CD8-positive, alpha-beta memory T cell (primary cell): ENCODE measurements at regions not wholly inside any gene's neighbourhood (a gene's known extent, or its start where the extent isn't known, plus 50 kb on each side); places are given as distances from the start of the nearest gene placed in this dataset.
"Not testable (repeated sequence)": the region's sequence is repeated elsewhere in the genome, so short reads cannot be mapped to it uniquely, and the experiment has no call there.

Experiments used
- CTCF ChIA-PET: fragments of 350-600 bp; sonication (Branson Sonifier 250); formaldehyde crosslinking; loops from one replicate; lab custom pipeline; 2021; ENCODE audit warnings: antibody characterized with exemption; lab: Charles Lee
- POLR2A ChIA-PET: fragments of 350-600 bp; sonication (Branson Sonifier 250); formaldehyde crosslinking; loops from one replicate; lab custom pipeline; 2021; ENCODE audit warnings: antibody characterized with exemption; lab: Charles Lee
- DNase-seq, 5 donors: peaks; one replicate each; pipeline versions ENCODE4 v3.0.0 to v3.0.0-alpha.2; 2020 to 2022; ENCODE audit warnings: mixed read lengths in 1 of 5
- H3K27ac ChIP-seq: one replicate; pipeline ENCODE4 v1.7.0; 2013; ENCODE audit warnings: low read depth, mild to moderate bottlenecking, low read length, moderate library complexity
- H3K27me3 ChIP-seq: 2 replicates; pipeline ENCODE4 v1.7.0; 2013; ENCODE audit warnings: low read length, mild to moderate bottlenecking; ENCODE audit not compliant: insufficient read depth, poor library complexity, severe bottlenecking
- H3K36me3 ChIP-seq: 2 replicates; pipeline ENCODE4 v1.7.0; 2013; ENCODE audit warnings: mild to moderate bottlenecking, low read length, moderate library complexity; ENCODE audit not compliant: insufficient read depth
- H3K4me1 ChIP-seq: 2 replicates; pipeline ENCODE4 v1.7.0; 2013; ENCODE audit warnings: mild to moderate bottlenecking, low read length, moderate library complexity; ENCODE audit not compliant: insufficient read depth
- H3K4me3 ChIP-seq: 2 replicates; pipeline ENCODE4 v1.7.0; 2013; ENCODE audit warnings: mild to moderate bottlenecking, low read length
- H3K9me3 ChIP-seq: 2 replicates; pipeline ENCODE4 v1.7.0; 2013; ENCODE audit warnings: mild to moderate bottlenecking, low read length
- H3K27ac Mint-ChIP-seq, 8 donors: one replicate each; pipeline ENCODE4 v1.8.0; 2020 to 2021; ENCODE audit warnings: mixed read lengths in 8 of 8, mild to moderate bottlenecking in 6 of 8, inconsistent platforms in 3 of 8, moderate library complexity in 3 of 8
- H3K27me3 Mint-ChIP-seq, 2 donors: one replicate each; pipeline ENCODE4 v1.8.0; 2020 to 2021; ENCODE audit warnings: mixed read lengths in 2 of 2, mild to moderate bottlenecking in 1 of 2, moderate library complexity in 1 of 2
- H3K36me3 Mint-ChIP-seq, 3 donors: one replicate each; pipeline ENCODE4 v1.8.0; 2020 to 2021; ENCODE audit warnings: mixed read lengths in 3 of 3, inconsistent platforms in 1 of 3, mild to moderate bottlenecking in 1 of 3
- H3K4me1 Mint-ChIP-seq, 3 donors: one replicate each; pipeline ENCODE4 v1.8.0; 2020 to 2021; ENCODE audit warnings: mixed read lengths in 3 of 3, inconsistent platforms in 1 of 3, mild to moderate bottlenecking in 1 of 3
- H3K4me3 Mint-ChIP-seq, 7 donors: one replicate each; pipeline ENCODE4 v1.8.0; 2020 to 2021; ENCODE audit warnings: mixed read lengths in 7 of 7, mild to moderate bottlenecking in 6 of 7, moderate library complexity in 4 of 7, inconsistent platforms in 2 of 7
- H3K9me3 Mint-ChIP-seq, 5 donors: one replicate each; pipeline ENCODE4 v1.8.0; 2020 to 2022; ENCODE audit warnings: mixed read lengths in 5 of 5, mild to moderate bottlenecking in 3 of 5, moderate library complexity in 2 of 5, inconsistent platforms in 1 of 5

- no peaks in the 10 kb centered on the region for H3K9me3 ChIP-seq
- peak overlapping the region; percentile 49 for H3K27ac ChIP-seq
- ChIA-PET POLR2A (interaction anchor here (1.0 to 1.3 kb wide), 3 partner anchors 19 to 93 kb away, joined by 3 to 5 read pairs (median 3); no protein-coding TSS in a partner anchor), CTCF (interaction anchor here (1.0 to 2.3 kb wide), 4 partner anchors 20 to 94 kb away, joined by 3 to 6 read pairs (median 4); no protein-coding TSS in a partner anchor)
- H3K27me3 ChIP-seq = no peaks in the 10 kb centered on the region
- Mint-ChIP-seq H3K4me1 (peaks cover 69 to 94% (median 93%) of the 10 kb centered on the region in 3 donors), H3K4me3 (peak overlapping the region; percentile 22 to 82 (median 44)), H3K27me3 (peaks cover 0 to 5% of the 10 kb centered on the region in 2 donors), H3K27ac (peak overlapping the region; percentile 91 to 100 (median 100)), H3K9me3 (no peaks in the 10 kb centered on the region), H3K36me3 (peaks cover 2 to 7% (median 2%) of the 10 kb centered on the region in 3 donors)
- peak overlapping the region; percentile 19 for H3K4me3 ChIP-seq
- no peaks in the 10 kb centered on the region for H3K36me3 ChIP-seq
- peaks cover 88% of the 10 kb centered on the region for H3K4me1 ChIP-seq
- DNase-seq = peak in 1 of 5 donors; percentile 16
These were observed 92.3 kb upstream of the CD44 start for GRCh38 chr11:35046681-35047080.

DNA sequence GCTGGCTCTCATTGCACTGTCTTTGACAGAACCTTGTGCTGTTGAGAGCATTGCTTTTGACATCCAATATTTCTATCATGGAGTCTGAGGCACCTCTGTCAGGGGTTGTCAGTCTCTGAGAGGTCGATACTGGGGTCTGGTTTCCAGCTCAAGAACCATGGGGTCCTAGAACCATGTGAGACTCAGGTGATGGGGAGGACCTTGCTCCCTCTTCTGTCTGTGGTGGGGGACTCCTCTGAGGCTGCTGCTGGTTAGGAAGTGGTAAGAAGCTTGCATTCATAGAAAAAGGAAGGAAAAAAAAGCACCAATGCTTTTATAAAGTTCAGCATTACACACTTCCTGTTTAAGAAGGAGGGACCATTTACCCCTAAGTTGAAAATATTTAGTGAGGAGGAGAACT is 91.8 kb upstream of the CD44 start:
- Histone ChIP-seq H3K36me3 (no peaks in the 10 kb centered on the region), H3K27ac (peak overlapping the region; percentile 49), H3K4me1 (peaks cover 83% of the 10 kb centered on the region), H3K9me3 (no peaks in the 10 kb centered on the region), H3K27me3 (no peaks in the 10 kb centered on the region), H3K4me3 (peak overlapping the region; percentile 19)
- DNase-seq = peak; percentile 32 to 89 (median 78)
- peaks cover 2 to 8% (median 2%) of the 10 kb centered on the region in 3 donors for H3K36me3 Mint-ChIP-seq
- peak overlapping the region; percentile 91 to 100 (median 100) for H3K27ac Mint-ChIP-seq
- ChIA-PET CTCF (interaction anchor here (0.7 to 2.3 kb wide), 6 partner anchors 17 to 100 kb away, joined by 3 to 6 read pairs (median 4); no protein-coding TSS in a partner anchor), POLR2A (interaction anchor here (0.7 to 1.3 kb wide), 7 partner anchors 11 to 93 kb away, joined by 3 to 5 read pairs (median 3); no protein-coding TSS in a partner anchor)
- H3K9me3 Mint-ChIP-seq = no peaks in the 10 kb centered on the region
- H3K4me1 Mint-ChIP-seq = peaks cover 67 to 94% (median 88%) of the 10 kb centered on the region in 3 donors
- peak overlapping the region; percentile 22 to 82 (median 44) for H3K4me3 Mint-ChIP-seq
- peaks cover 0 to 5% of the 10 kb centered on the region in 2 donors for H3K27me3 Mint-ChIP-seq

DNA sequence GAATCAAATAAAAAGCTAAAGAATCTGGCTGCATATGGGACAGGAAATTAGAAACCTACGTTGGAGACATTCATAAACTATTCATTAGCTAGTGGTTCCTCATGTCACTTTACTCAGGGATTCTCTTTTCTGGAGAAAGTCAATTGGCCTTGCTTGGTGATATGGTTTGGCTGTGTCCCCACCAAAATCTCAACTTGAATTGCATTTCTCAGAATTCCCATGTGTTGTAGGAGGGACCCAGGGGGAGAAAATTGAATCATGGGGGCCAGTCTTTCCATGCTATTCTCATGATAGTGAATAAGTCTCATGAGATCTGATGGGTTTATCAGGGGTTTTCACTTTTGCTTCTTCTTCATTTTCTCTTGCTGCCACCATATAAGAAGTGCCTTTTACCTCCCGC is 91.2 kb upstream of the CD44 start:
- DNase-seq = no peak
- peaks cover 2 to 12% (median 2%) of the 10 kb centered on the region in 3 donors for H3K36me3 Mint-ChIP-seq
- Histone ChIP-seq H3K36me3 (no peaks in the 10 kb centered on the region), H3K27me3 (no peaks in the 10 kb centered on the region), H3K4me1 (peaks cover 78% of the 10 kb centered on the region), H3K4me3 (peak overlapping the region; percentile 20), H3K9me3 (no peaks in the 10 kb centered on the region), H3K27ac (peak overlapping the region; percentile 49)
- H3K4me3 Mint-ChIP-seq = peak overlapping the region in 6 of 7 donors; percentile 22 to 82 (median 54)
- peak overlapping the region; percentile 91 to 100 (median 100) for H3K27ac Mint-ChIP-seq
- peaks cover 68 to 93% (median 87%) of the 10 kb centered on the region in 3 donors for H3K4me1 Mint-ChIP-seq
- CTCF ChIA-PET = interaction anchor here (0.7 to 2.3 kb wide), 4 partner anchors 17 to 99 kb away, joined by 3 to 6 read pairs (median 4); no protein-coding TSS in a partner anchor
- POLR2A ChIA-PET = interaction anchor here (0.7 to 1.3 kb wide), 6 partner anchors 11 to 92 kb away, joined by 3 to 5 read pairs (median 3); no protein-coding TSS in a partner anchor
- H3K9me3 Mint-ChIP-seq = no peaks in the 10 kb centered on the region
- peaks cover 0 to 5% of the 10 kb centered on the region in 2 donors for H3K27me3 Mint-ChIP-seq

DNA sequence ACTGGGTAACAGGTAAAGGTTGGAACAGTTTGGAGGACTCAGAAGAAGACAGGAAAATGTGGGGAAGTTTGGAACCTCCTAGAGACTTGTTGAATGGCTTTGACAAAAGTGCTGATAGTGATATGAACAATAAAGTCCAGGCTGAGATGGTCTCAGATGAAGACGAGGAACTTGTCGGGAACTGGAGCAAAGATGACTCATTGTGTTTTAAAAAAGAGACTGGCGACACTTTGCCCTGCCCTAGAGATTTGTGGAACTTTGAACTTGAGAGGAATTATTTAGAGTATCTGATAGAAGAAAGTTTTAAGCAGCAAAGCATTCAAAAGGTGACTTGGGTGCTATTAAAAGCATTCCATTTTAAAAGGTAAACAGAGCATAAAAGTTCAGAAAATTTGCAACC is 90.6 kb upstream of the CD44 start:
- CTCF ChIA-PET = interaction anchor here (1.0 kb wide), 1 partner anchor 16 kb away, joined by 4 read pairs; no protein-coding TSS in a partner anchor
- peak overlapping the region in 1 of 7 donors; percentile 23 for H3K4me3 Mint-ChIP-seq
- H3K27ac ChIP-seq, H3K9me3 ChIP-seq, DNase-seq, H3K27me3 Mint-ChIP-seq, H3K27me3 ChIP-seq, H3K9me3 Mint-ChIP-seq, H3K36me3 ChIP-seq, H3K4me3 ChIP-seq: not testable (repeated sequence)
- H3K4me1 Mint-ChIP-seq = peaks cover 65 to 91% (median 87%) of the 10 kb centered on the region in 3 donors
- peaks cover 74% of the 10 kb centered on the region for H3K4me1 ChIP-seq
- H3K27ac Mint-ChIP-seq = peak overlapping the region; percentile 91 to 100 (median 100)
- H3K36me3 Mint-ChIP-seq = peaks cover 2 to 12% (median 2%) of the 10 kb centered on the region in 3 donors
- POLR2A ChIA-PET = interaction anchor here (1.0 kb wide), 1 partner anchor 10 kb away, joined by 3 read pairs; no protein-coding TSS in a partner anchor

DNA sequence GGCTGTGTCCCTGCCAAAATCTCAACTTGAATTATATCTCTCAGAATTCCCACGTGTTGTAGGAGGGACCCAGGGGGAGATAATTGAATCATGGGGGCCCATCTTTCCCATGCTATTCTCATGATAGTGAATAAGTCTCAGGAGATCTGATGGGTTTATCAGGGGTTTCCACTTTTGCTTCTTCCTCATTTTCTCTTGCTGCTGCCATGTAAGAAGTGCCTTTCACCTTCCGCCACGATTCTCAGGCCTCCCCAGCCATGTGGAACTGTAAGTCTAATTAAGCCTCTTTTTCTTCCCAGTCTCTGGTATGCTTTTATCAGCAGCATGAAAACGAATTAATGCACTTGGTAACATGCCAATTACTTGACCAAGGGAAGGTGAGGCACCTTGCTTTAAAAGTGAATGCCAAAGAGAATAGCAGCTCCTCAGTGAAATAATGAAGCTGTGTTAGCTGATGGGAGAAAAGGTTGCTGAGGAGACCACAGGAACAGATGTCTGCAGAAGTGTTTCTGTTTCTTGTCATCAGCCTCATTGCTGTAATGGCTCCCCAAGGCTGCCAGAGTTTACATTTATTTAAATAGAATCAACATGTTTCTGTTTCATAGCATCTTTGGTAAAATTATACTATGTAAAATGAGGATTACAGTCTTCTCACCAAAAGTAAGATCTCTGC is 89.0 kb upstream of the CD44 start:
- H3K9me3 ChIP-seq = no peaks in the 10 kb centered on the region
- Mint-ChIP-seq H3K36me3 (peaks cover 2 to 10% (median 2%) of the 10 kb centered on the region in 3 donors), H3K27me3 (peaks cover 0 to 5% of the 10 kb centered on the region in 2 donors), H3K4me1 (peaks cover 58 to 79% (median 70%) of the 10 kb centered on the region in 3 donors), H3K9me3 (no peaks in the 10 kb centered on the region), H3K27ac (peak overlapping the region; percentile 52 to 100 (median 92)), H3K4me3 (peak overlapping the region; percentile 7 to 76 (median 37))
- DNase-seq = no peak
- CTCF ChIA-PET = interaction anchor here (1.1 kb wide), 1 partner anchor 9 kb away, joined by 3 read pairs; no protein-coding TSS in a partner anchor
- H3K27ac ChIP-seq = no peak overlapping the region
- H3K4me1 ChIP-seq = peaks cover 57% of the 10 kb centered on the region
- H3K36me3 ChIP-seq = no peaks in the 10 kb centered on the region
- H3K4me3 ChIP-seq = no peak overlapping the region
- POLR2A ChIA-PET = no interaction called here
- H3K27me3 ChIP-seq = no peaks in the 10 kb centered on the region

- Mint-ChIP-seq H3K27me3 (peaks cover 0 to 4% of the 10 kb centered on the region in 2 donors), H3K4me3 (peak overlapping the region; percentile 12 to 76 (median 37)), H3K4me1 (peaks cover 52 to 74% (median 65%) of the 10 kb centered on the region in 3 donors), H3K27ac (peak overlapping the region; percentile 52 to 100 (median 92)), H3K36me3 (peaks cover 2 to 9% (median 2%) of the 10 kb centered on the region in 3 donors), H3K9me3 (no peaks in the 10 kb centered on the region)
- Histone ChIP-seq H3K27me3 (no peaks in the 10 kb centered on the region), H3K4me1 (peaks cover 52% of the 10 kb centered on the region), H3K36me3 (no peaks in the 10 kb centered on the region), H3K4me3 (peak overlapping the region; percentile 16), H3K27ac (no peak overlapping the region), H3K9me3 (no peaks in the 10 kb centered on the region)
- POLR2A ChIA-PET = interaction anchor here (0.6 kb wide), 1 partner anchor 118 kb away, joined by 3 read pairs; no protein-coding TSS in a partner anchor
- CTCF ChIA-PET = interaction anchor here (1.0 to 1.2 kb wide), 3 partner anchors 8 to 48 kb away, joined by 3 read pairs; no protein-coding TSS in a partner anchor
- DNase-seq = no peak
These were observed 88.4 kb upstream of the CD44 start for GRCh38 chr11:35050541-35050995.

GRCh38 chr11:35056391-35057093 is 82.4 kb upstream of the CD44 start:
- H3K9me3 Mint-ChIP-seq = no peaks in the 10 kb centered on the region
- CTCF ChIA-PET = interaction anchor here (0.6 to 1.0 kb wide), 2 partner anchors 10 to 222 kb away, joined by 5 read pairs; no protein-coding TSS in a partner anchor
- peak overlapping the region in 2 of 7 donors; percentile 7 to 47 for H3K4me3 Mint-ChIP-seq
- H3K27me3 ChIP-seq = no peaks in the 10 kb centered on the region
- POLR2A ChIA-PET = interaction anchor here (0.6 kb wide), 1 partner anchor 57 kb away, joined by 3 read pairs; no protein-coding TSS in a partner anchor
- no peak for DNase-seq
- no peaks in the 10 kb centered on the region for H3K36me3 ChIP-seq
- H3K27ac Mint-ChIP-seq = peak overlapping the region in 4 of 8 donors; percentile 14 to 80 (median 44)
- H3K36me3 Mint-ChIP-seq = peaks cover 0 to 8% (median 0%) of the 10 kb centered on the region in 3 donors
- peaks cover 35 to 65% (median 51%) of the 10 kb centered on the region in 3 donors for H3K4me1 Mint-ChIP-seq
- H3K4me3 ChIP-seq = no peak overlapping the region
- H3K27me3 Mint-ChIP-seq = peaks cover 0 to 2% of the 10 kb centered on the region in 2 donors
- peaks cover 32% of the 10 kb centered on the region for H3K4me1 ChIP-seq
- H3K9me3 ChIP-seq = no peaks in the 10 kb centered on the region
- H3K27ac ChIP-seq = no peak overlapping the region
